H1 (cell line): ENCODE measurements at regions not wholly inside any gene's neighbourhood (a gene's known extent, or its start where the extent isn't known, plus 50 kb on each side); places are given as distances from the start of the nearest gene placed in this dataset.

Source experiments
- CTCF ChIA-PET: fragments of 300-600 bp; sonication (Branson Sonifier 250); formaldehyde crosslinking; loops from one replicate; lab custom pipeline; 2021; ENCODE audit not compliant: partially characterized antibody; lab: Charles Lee
- POLR2A ChIA-PET: fragments of 300-600 bp; sonication (Branson Sonifier 250); formaldehyde crosslinking; loops from one replicate; lab custom pipeline; 2021; ENCODE audit warnings: inconsistent platforms; ENCODE audit not compliant: partially characterized antibody; lab: Charles Lee
- DNase-seq, 2 experiments: peaks; one replicate each; pipeline versions ENCODE4 v3.0.0 to v3.0.0-alpha.2; 2010 to 2022; ENCODE audit warnings: low spot score in 2 of 2, low read depth in 1 of 2, mixed read lengths in 1 of 2
- FAIRE-seq: peaks from 2 replicates; lab custom pipeline; 2011; peaks lifted over from hg19 to GRCh38; lab: Jason Lieb, UNC
- H2AFZ ChIP-seq: 2 replicates; pipeline ENCODE4 v1.8.1; 2012; ENCODE audit warnings: low read length, inconsistent platforms
- H2AK5ac ChIP-seq: 2 replicates; pipeline ENCODE4 v1.6.1; 2013; ENCODE audit warnings: low read depth, low read length
- H2BK120ac ChIP-seq: replicated peaks from 2 replicates; pipeline ENCODE3; 2013; ENCODE audit warnings: low read depth, low read length, inconsistent platforms
- H2BK12ac ChIP-seq: 2 replicates; pipeline ENCODE4 v1.6.1; 2013; ENCODE audit warnings: low read depth, low read length
- H2BK15ac ChIP-seq: 2 replicates; pipeline ENCODE4 v1.6.1; 2013; ENCODE audit warnings: low read length
- H2BK20ac ChIP-seq: 2 replicates; pipeline ENCODE4 v1.6.1; 2013; ENCODE audit warnings: low read length
- H2BK5ac ChIP-seq: 2 replicates; pipeline ENCODE4 v1.6.1; 2013; ENCODE audit warnings: low read depth, low read length
- H3K14ac ChIP-seq: 2 replicates; pipeline ENCODE4 v1.6.1; 2013; ENCODE audit warnings: inconsistent platforms; ENCODE audit not compliant: insufficient read length
- H3K18ac ChIP-seq: 2 replicates; pipeline ENCODE4 v1.6.1; 2013; ENCODE audit warnings: low read length; ENCODE audit errors: extremely low read depth
- H3K23ac ChIP-seq: 2 replicates; pipeline ENCODE4 v1.6.1; 2013; ENCODE audit warnings: inconsistent platforms; ENCODE audit not compliant: insufficient read length
- H3K23me2 ChIP-seq: 2 replicates; pipeline ENCODE4 v1.6.1; 2013; ENCODE audit warnings: low read depth, low read length
- H3K27ac ChIP-seq: 2 replicates; pipeline ENCODE4 v1.6.1; 2011; ENCODE audit warnings: low read depth, low read length, inconsistent platforms
- H3K27me3 ChIP-seq, 4 experiments: replicated peaks in 1 of 4; 1 replicate in 1 of 4; 2 replicates in 3 of 4; pipeline versions ENCODE4 v1.6.1 to v1.8.1; 2011 to 2013; ENCODE audit warnings: low read length in 3 of 4, mild to moderate bottlenecking in 3 of 4, inconsistent platforms in 2 of 4, mixed read lengths in 2 of 4, moderate library complexity in 1 of 4; ENCODE audit not compliant: control insufficient read depth in 3 of 4, insufficient read depth in 3 of 4; ENCODE audit errors: extremely low read depth in 1 of 4
- H3K36me3 ChIP-seq, 4 experiments: 2 replicates each; pipeline versions ENCODE4 v1.6.1 to v1.8.1; 2011 to 2013; ENCODE audit warnings: mild to moderate bottlenecking in 4 of 4, low read length in 3 of 4, moderate library complexity in 2 of 4, control low read depth in 1 of 4, inconsistent platforms in 1 of 4; ENCODE audit not compliant: insufficient read depth in 4 of 4, control insufficient read depth in 2 of 4
- H3K4ac ChIP-seq: replicated peaks from 2 replicates; pipeline ENCODE3; 2013; ENCODE audit warnings: low read length, low read depth, mixed read lengths, inconsistent platforms; ENCODE audit not compliant: insufficient read length
- H3K4me1 ChIP-seq, 4 experiments: replicated peaks in 1 of 4; 1 replicate in 1 of 4; 2 replicates in 3 of 4; pipeline versions ENCODE4 v1.6.1 to v1.8.1; 2011 to 2013; ENCODE audit warnings: low read length in 3 of 4, inconsistent platforms in 2 of 4, mixed read lengths in 1 of 4; ENCODE audit not compliant: insufficient read depth in 4 of 4, control insufficient read depth in 3 of 4
- H3K4me2 ChIP-seq, 2 experiments: 2 replicates each; pipeline versions ENCODE4 v1.6.1 to v1.8.1; 2011 to 2013; ENCODE audit warnings: low read depth in 2 of 2, low read length in 2 of 2, control low read depth in 1 of 2, inconsistent platforms in 1 of 2, mild to moderate bottlenecking in 1 of 2; ENCODE audit not compliant: insufficient read depth in 1 of 2
- H3K4me3 ChIP-seq, 4 experiments: fragments of 200-600, 300-600 bp in 1 of 4; sonication (generic), shearing (Covaris generic), sonication (Bioruptor Twin) in 1 of 4; 2 replicates each; pipeline versions ENCODE4 v1.5.1 to v1.8.1; 2011 to 2016; ENCODE audit warnings: low read length in 4 of 4, low read depth in 3 of 4, control low read depth in 2 of 4, inconsistent platforms in 2 of 4, mild to moderate bottlenecking in 2 of 4, mixed read lengths in 1 of 4, moderate library complexity in 1 of 4; ENCODE audit not compliant: insufficient read depth in 2 of 4; ENCODE audit errors: extremely low read depth in 1 of 4
- H3K56ac ChIP-seq: replicated peaks from 2 replicates; pipeline ENCODE3; 2013; ENCODE audit warnings: low read depth, mild to moderate bottlenecking, mixed read lengths, low read length, inconsistent platforms; ENCODE audit not compliant: insufficient read length
- H3K79me1 ChIP-seq: 2 replicates; pipeline ENCODE4 v1.6.1; 2013; ENCODE audit warnings: low read depth, low read length, control low read depth
- H3K79me2 ChIP-seq, 2 experiments: 2 replicates each; pipeline versions ENCODE4 v1.6.1 to v1.8.1; 2012 to 2013; ENCODE audit warnings: low read length in 2 of 2, mild to moderate bottlenecking in 2 of 2, inconsistent platforms in 1 of 2; ENCODE audit not compliant: insufficient read depth in 2 of 2, control insufficient read depth in 1 of 2
- H3K9ac ChIP-seq, 4 experiments: replicated peaks in 1 of 4; 1 replicate in 1 of 4; 2 replicates in 3 of 4; pipeline versions ENCODE4 v1.6.1 to v1.8.1; 2011 to 2013; ENCODE audit warnings: low read depth in 3 of 4, low read length in 3 of 4, control low read depth in 2 of 4, mild to moderate bottlenecking in 2 of 4, moderate library complexity in 2 of 4, inconsistent platforms in 1 of 4; ENCODE audit errors: extremely low read depth in 1 of 4
- H3K9me3 ChIP-seq, 2 experiments: 2 replicates each; pipeline versions ENCODE4 v1.6.1 to v1.8.1; 2012 to 2013; ENCODE audit warnings: mild to moderate bottlenecking in 2 of 2, moderate library complexity in 2 of 2, control low read depth in 1 of 2, inconsistent platforms in 1 of 2, low read depth in 1 of 2, low read length in 1 of 2, mixed read lengths in 1 of 2; ENCODE audit not compliant: insufficient read depth in 2 of 2
- H4K20me1 ChIP-seq, 2 experiments: replicated peaks in 1 of 2; 2 replicates each; pipeline versions ENCODE3 to v1.8.1; 2011 to 2013; ENCODE audit warnings: inconsistent platforms in 2 of 2, low read length in 2 of 2, mild to moderate bottlenecking in 1 of 2; ENCODE audit not compliant: insufficient read depth in 2 of 2, control insufficient read depth in 1 of 2
- H4K5ac ChIP-seq: 2 replicates; pipeline ENCODE4 v1.6.1; 2013; ENCODE audit warnings: low read length, low read depth, mixed read lengths, inconsistent platforms; ENCODE audit not compliant: insufficient read length
- H4K8ac ChIP-seq: 2 replicates; pipeline ENCODE4 v1.8.0; 2013; ENCODE audit warnings: mild to moderate bottlenecking, moderate library complexity, low read length, inconsistent platforms; ENCODE audit not compliant: insufficient read depth; ENCODE audit errors: extremely low read depth
- H4K91ac ChIP-seq: replicated peaks from 2 replicates; pipeline ENCODE3; 2013; ENCODE audit warnings: low read length, mixed read lengths, inconsistent platforms; ENCODE audit not compliant: insufficient read length
- TEAD4 ChIP-seq: IDR thresholded peaks from 2 replicates; pipeline ENCODE4 v1.6.1; 2012; ENCODE audit warnings: low read depth, low read length, inconsistent platforms, mixed read lengths
- WGBS, 2 experiments: shearing (Covaris generic) in 1 of 2; methylation state at CpG; one replicate each; pipeline versions ENCODE4 v1.1.6 to v1.1.7; 2013 to 2015; ENCODE audit warnings: low lambda C conversion rate in 2 of 2, mixed read lengths in 2 of 2, inconsistent platforms in 1 of 2, low coverage in 1 of 2, missing lambda C conversion rate in 1 of 2; ENCODE audit not compliant: insufficient replicate concordance in 2 of 2, insufficient coverage in 1 of 2, insufficient read length in 1 of 2; ENCODE audit errors: extremely low coverage in 1 of 2, missing lambda C conversion rate in 1 of 2; 5-methylcytosine and 5-hydroxymethylcytosine counted together

GRCh38 chr1:196121181-196121580, 487.1 kb downstream of the KCNT2 start:
- Histone ChIP-seq H2BK5ac (no peak overlapping the region), H4K20me1 (no peaks in the 10 kb centered on the region), H2BK20ac (no peak overlapping the region), H3K23me2 (no peaks in the 10 kb centered on the region), H3K23ac (no peak overlapping the region), H3K27ac (no peak overlapping the region), H3K18ac (no peak overlapping the region), H3K4me1 (no peaks in the 10 kb centered on the region), H3K9ac (no peak overlapping the region), H4K8ac (no peak overlapping the region), H3K4me3 (no peak overlapping the region), H3K14ac (no peak overlapping the region), H2AK5ac (no peak overlapping the region), H3K79me1 (no peaks in the 10 kb centered on the region), H3K4me2 (no peak overlapping the region), H3K27me3 (no peaks in the 10 kb centered on the region), H2AFZ (no peak overlapping the region; the same call in 1 of the 2 replicates), H3K9me3 (no peaks in the 10 kb centered on the region), H2BK120ac (no peak overlapping the region), H4K91ac (no peak overlapping the region), H3K79me2 (no peaks in the 10 kb centered on the region), H3K56ac (no peak overlapping the region), H4K5ac (no peak overlapping the region), H2BK12ac (no peak overlapping the region), H2BK15ac (no peak overlapping the region), H3K4ac (no peak overlapping the region), H3K36me3 (no peaks in the 10 kb centered on the region)
- CTCF ChIA-PET = interaction anchor here (0.7 kb wide), 1 partner anchor 236 kb away, joined by 3 read pairs; no protein-coding TSS in a partner anchor
- FAIRE-seq (no peak), DNase-seq (no peak)
- WGBS, 2 experiments = 94% methylated on average over 2 of the region's 2 CpGs; no CpG with 5 or more reads in 1 of the 2 experiments
- POLR2A ChIA-PET = no interaction called here
- no peak for TF ChIP-seq TEAD4
